MM.1S (cell line): ENCODE measurements at regions not wholly inside any gene's neighbourhood (a gene's known extent, or its start where the extent isn't known, plus 50 kb on each side); places are given as distances from the start of the nearest gene placed in this dataset.

Experiments used
- DNase-seq: peaks from one replicate; pipeline ENCODE4 v3.0.0-alpha.2; 2015
- H2AFZ ChIP-seq: fragments of 300-600 bp; sonication (generic); 2 replicates; pipeline ENCODE4 v1.6.0; 2016; ENCODE audit warnings: antibody characterized with exemption, low read length
- H3F3A ChIP-seq: fragments of 300-600 bp; sonication (generic); 2 replicates; pipeline ENCODE4 v1.6.1; 2016; ENCODE audit warnings: mild to moderate bottlenecking, antibody characterized with exemption, low read length, moderate library complexity, mixed read lengths; ENCODE audit not compliant: insufficient read depth
- H3K27ac ChIP-seq: fragments of 300-600 bp; sonication (generic); 2 replicates; pipeline ENCODE4 v1.5.1; 2016; ENCODE audit warnings: mild to moderate bottlenecking, low read length
- H3K27me3 ChIP-seq: fragments of 300-600 bp; sonication (generic); replicated peaks from 2 replicates; pipeline ENCODE4 v1.6.0; 2016; ENCODE audit warnings: low read length; ENCODE audit not compliant: insufficient read depth
- H3K36me3 ChIP-seq: fragments of 300-600 bp; sonication (generic); replicated peaks from 2 replicates; pipeline ENCODE4 v1.6.1; 2016; ENCODE audit warnings: mild to moderate bottlenecking, low read length, mixed read lengths; ENCODE audit not compliant: insufficient read depth
- H3K4me1 ChIP-seq: fragments of 300-600 bp; sonication (generic); 2 replicates; pipeline ENCODE4 v1.6.1; 2016; ENCODE audit warnings: low read length, mixed read lengths
- H3K4me2 ChIP-seq: fragments of 300-600 bp; sonication (generic); 2 replicates; pipeline ENCODE4 v1.6.0; 2016; ENCODE audit warnings: low read depth, low read length
- H3K4me3 ChIP-seq: fragments of 300-600 bp; sonication (generic); 2 replicates; pipeline ENCODE4 v1.5.1; 2016; ENCODE audit warnings: low read length, mixed read lengths
- H3K79me2 ChIP-seq: fragments of 300-600 bp; sonication (generic); 2 replicates; pipeline ENCODE4 v1.6.1; 2016; ENCODE audit warnings: mixed run types, low read length, mixed read lengths
- H3K9ac ChIP-seq: fragments of 300-600 bp; sonication (generic); 2 replicates; pipeline ENCODE4 v1.6.1; 2016; ENCODE audit warnings: low read length, mixed read lengths
- H3K9me2 ChIP-seq: fragments of 300-600 bp; sonication (generic); replicated peaks from 2 replicates; pipeline ENCODE4 v1.6.1; 2016; ENCODE audit warnings: mild to moderate bottlenecking, low read length, mixed read lengths; ENCODE audit not compliant: insufficient read depth
- H3K9me3 ChIP-seq: fragments of 300-600 bp; sonication (generic); replicated peaks from 2 replicates; pipeline ENCODE4 v1.6.1; 2016; ENCODE audit warnings: mild to moderate bottlenecking, low read length, mixed read lengths; ENCODE audit not compliant: insufficient read depth
- H4K20me1 ChIP-seq: fragments of 300-600 bp; sonication (generic); 2 replicates; pipeline ENCODE4 v1.6.1; 2016; ENCODE audit warnings: mild to moderate bottlenecking, low read length, moderate library complexity, mixed read lengths; ENCODE audit not compliant: insufficient read depth
- CTCF ChIP-seq: fragments of 300-600 bp; sonication (generic); IDR thresholded peaks from 2 replicates; pipeline ENCODE4 v1.5.1; 2016; ENCODE audit warnings: antibody characterized with exemption, low read length, mixed read lengths
- EZH2 ChIP-seq: fragments of 300-600 bp; sonication (generic); optimal IDR thresholded peaks from 2 replicates; pipeline ENCODE3; 2017; ENCODE audit warnings: low read depth, mild to moderate bottlenecking, antibody characterized with exemption, low read length, mixed read lengths
- EZH2phosphoT487 ChIP-seq: fragments of 300-600 bp; sonication (generic); IDR thresholded peaks from 2 replicates; pipeline ENCODE4 v1.6.1; 2018; ENCODE audit warnings: antibody characterized with exemption, low read length

DNA sequence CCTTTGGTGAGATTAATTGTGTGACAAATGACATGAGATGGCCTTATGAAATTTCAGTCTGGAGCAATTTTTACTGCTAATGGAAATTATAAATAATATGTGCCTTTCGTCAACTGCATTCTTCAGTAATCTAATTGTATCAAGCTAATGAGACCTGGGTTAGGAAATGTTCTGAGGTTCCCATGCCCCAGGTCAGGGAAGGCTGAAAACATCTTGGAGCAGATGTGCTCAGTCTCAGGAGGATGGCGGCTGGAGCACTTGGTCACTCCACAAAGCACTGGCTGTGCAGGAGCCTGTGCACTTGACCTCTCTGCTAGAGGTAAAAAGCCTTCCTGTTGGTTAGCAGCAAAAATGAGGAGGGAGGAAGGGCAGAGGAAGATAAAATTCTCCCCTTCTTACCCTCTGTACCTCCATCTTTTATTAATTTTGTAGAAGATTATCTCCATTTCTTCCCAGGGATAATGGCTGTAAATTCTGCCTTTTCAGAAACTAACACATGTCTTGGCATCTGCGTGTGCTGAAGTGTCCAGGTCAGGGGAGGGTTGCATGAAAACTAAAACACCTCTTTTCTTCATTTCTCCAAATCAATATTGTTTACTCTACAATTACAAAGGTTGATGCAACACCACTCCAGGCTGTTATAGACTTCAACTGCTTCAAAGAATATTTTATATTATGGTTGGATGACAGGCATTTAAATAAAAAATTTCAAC lies 1606.4 kb upstream of the ACVR2A start:
- Histone ChIP-seq H3K27ac (no peak overlapping the region), H2AFZ (no peak overlapping the region), H3K9me3 (no peaks in the 10 kb centered on the region), H3K9me2 (no peaks in the 10 kb centered on the region), H3K79me2 (no peaks in the 10 kb centered on the region), H3K4me2 (no peak overlapping the region), H3K4me1 (no peaks in the 10 kb centered on the region), H3K4me3 (no peak overlapping the region), H3F3A (no peaks in the 10 kb centered on the region), H3K27me3 (no peaks in the 10 kb centered on the region), H4K20me1 (no peaks in the 10 kb centered on the region), H3K9ac (no peak overlapping the region), H3K36me3 (no peaks in the 10 kb centered on the region)
- TF ChIP-seq EZH2phosphoT487: no peak
- no peak for TF ChIP-seq EZH2
- TF ChIP-seq CTCF: no peak
- no peak for DNase-seq

DNA sequence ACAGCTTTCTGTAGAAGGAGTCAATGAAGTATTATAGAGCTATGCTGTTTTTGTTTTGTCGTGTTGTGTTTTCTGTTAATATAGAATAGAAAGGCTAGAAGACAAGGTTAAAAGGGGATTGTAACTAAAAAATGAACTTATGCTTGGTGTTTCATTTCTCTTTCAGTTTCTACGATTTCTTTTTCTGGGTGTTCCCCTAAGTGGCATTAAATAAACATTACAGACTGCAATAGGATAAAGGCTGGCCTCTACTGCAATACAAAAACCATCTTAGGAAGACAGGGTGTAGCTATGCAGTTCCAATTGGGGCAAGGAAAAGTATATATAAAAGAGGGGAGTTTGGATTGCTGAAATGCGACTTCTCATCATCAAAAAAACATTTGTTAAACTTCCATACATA lies 1609.7 kb upstream of the ACVR2A start:
- DNase-seq: no peak
- TF ChIP-seq CTCF (no peak), EZH2phosphoT487 (no peak), EZH2 (no peak)

GRCh38 chr2:146229508-146230155 lies 1615.2 kb upstream of the ACVR2A start:
- H3K79me2 ChIP-seq: no peaks in the 10 kb centered on the region
- no peaks in the 10 kb centered on the region for H3K36me3 ChIP-seq
- no peaks in the 10 kb centered on the region for H4K20me1 ChIP-seq
- H2AFZ ChIP-seq: no peak overlapping the region
- no peak overlapping the region for H3K9ac ChIP-seq
- H3K4me2 ChIP-seq: no peak overlapping the region
- no peaks in the 10 kb centered on the region for H3K4me1 ChIP-seq
- H3F3A ChIP-seq: no peaks in the 10 kb centered on the region
- H3K27me3 ChIP-seq: no peaks in the 10 kb centered on the region
- no peak for TF ChIP-seq CTCF
- TF ChIP-seq EZH2phosphoT487: no peak
- TF ChIP-seq EZH2: no peak
- no peak overlapping the region for H3K27ac ChIP-seq
- no peaks in the 10 kb centered on the region for H3K9me2 ChIP-seq
- no peaks in the 10 kb centered on the region for H3K9me3 ChIP-seq
- H3K4me3 ChIP-seq: no peak overlapping the region
- DNase-seq: no peak

More for the DNA sequence above, 1609.7 kb upstream of the ACVR2A start:
- Histone ChIP-seq H3F3A (no peaks in the 10 kb centered on the region), H3K27me3 (no peaks in the 10 kb centered on the region), H3K4me3 (no peak overlapping the region), H3K9me3 (no peaks in the 10 kb centered on the region), H3K9ac (no peak overlapping the region), H3K4me2 (no peak overlapping the region), H3K79me2 (no peaks in the 10 kb centered on the region), H3K4me1 (no peaks in the 10 kb centered on the region), H3K9me2 (no peaks in the 10 kb centered on the region), H3K36me3 (no peaks in the 10 kb centered on the region), H3K27ac (no peak overlapping the region), H2AFZ (no peak overlapping the region), H4K20me1 (no peaks in the 10 kb centered on the region)
